Loucy (cell line): ENCODE measurements at regions not wholly inside any gene's neighbourhood (a gene's known extent, or its start where the extent isn't known, plus 50 kb on each side); places are given as distances from the start of the nearest gene placed in this dataset.

Experiments used
- H2AFZ ChIP-seq: fragments of 200-600 bp; sonication (generic); 2 replicates; pipeline ENCODE4 v1.6.0; 2016; ENCODE audit warnings: antibody characterized with exemption, mild to moderate bottlenecking, low read length, moderate library complexity
- H3F3A ChIP-seq: fragments of 200-600 bp; 2 replicates; pipeline ENCODE4 v1.6.0; 2016; ENCODE audit warnings: antibody characterized with exemption, low read depth, mild to moderate bottlenecking
- H3K27me3 ChIP-seq: fragments of 200-600 bp; sonication (generic); 2 replicates; pipeline ENCODE4 v1.6.1; 2014; ENCODE audit warnings: low read length, mild to moderate bottlenecking; ENCODE audit not compliant: insufficient read depth, poor library complexity, severe bottlenecking
- H3K36me3 ChIP-seq: fragments of 200-600 bp; sonication (generic); 2 replicates; pipeline ENCODE4 v1.6.1; 2016; ENCODE audit warnings: low read length; ENCODE audit not compliant: insufficient read depth
- H3K4me1 ChIP-seq: fragments of 200-600 bp; sonication (generic); 2 replicates; pipeline ENCODE4 v1.5.1; 2014; ENCODE audit warnings: low read length, mild to moderate bottlenecking; ENCODE audit not compliant: insufficient read depth, poor library complexity, severe bottlenecking
- H3K4me2 ChIP-seq: fragments of 200-600 bp; sonication (generic); 2 replicates; pipeline ENCODE4 v1.6.0; 2014; ENCODE audit warnings: antibody characterized with exemption, low read length, low read depth, mild to moderate bottlenecking; ENCODE audit not compliant: poor library complexity, severe bottlenecking
- H3K4me3 ChIP-seq: fragments of 200-600 bp; sonication (generic); 2 replicates; pipeline ENCODE4 v1.5.1; 2014; ENCODE audit warnings: low read length, mild to moderate bottlenecking, mixed read lengths; ENCODE audit not compliant: poor library complexity, severe bottlenecking
- H3K79me2 ChIP-seq: fragments of 200-600 bp; sonication (generic); 2 replicates; pipeline ENCODE4 v1.6.1; 2014; ENCODE audit warnings: low read length; ENCODE audit not compliant: insufficient read depth
- H3K9ac ChIP-seq: fragments of 200-600 bp; sonication (generic); 2 replicates; pipeline ENCODE4 v1.6.0; 2014; ENCODE audit warnings: mild to moderate bottlenecking, low read depth, low read length, moderate library complexity; ENCODE audit not compliant: poor library complexity, severe bottlenecking
- H3K9me2 ChIP-seq: fragments of 200-600 bp; sonication (generic); replicated peaks from 2 replicates; pipeline ENCODE4 v1.6.1; 2016; ENCODE audit warnings: low read depth, low read length, mixed read lengths
- H3K9me3 ChIP-seq: fragments of 200-600 bp; sonication (generic); 2 replicates; pipeline ENCODE4 v1.6.1; 2014; ENCODE audit warnings: mild to moderate bottlenecking, antibody characterized with exemption, low read length, low read depth; ENCODE audit not compliant: insufficient read depth
- H4K20me1 ChIP-seq: fragments of 200-600 bp; sonication (generic); 2 replicates; pipeline ENCODE4 v1.6.0; 2014; ENCODE audit warnings: antibody characterized with exemption, low read length, mild to moderate bottlenecking; ENCODE audit not compliant: insufficient read depth, poor library complexity, severe bottlenecking
- CTCF ChIP-seq: fragments of 200-600 bp; sonication (generic); conservative IDR thresholded peaks from 2 replicates; pipeline ENCODE4 v1.5.1; 2014; ENCODE audit warnings: mild to moderate bottlenecking, antibody characterized with exemption, low read length
- EZH2phosphoT487 ChIP-seq: fragments of 200-600 bp; IDR thresholded peaks from 2 replicates; pipeline ENCODE4 v1.6.1; 2018; ENCODE audit warnings: antibody characterized with exemption, mild to moderate bottlenecking, moderate library complexity, borderline replicate concordance

DNA sequence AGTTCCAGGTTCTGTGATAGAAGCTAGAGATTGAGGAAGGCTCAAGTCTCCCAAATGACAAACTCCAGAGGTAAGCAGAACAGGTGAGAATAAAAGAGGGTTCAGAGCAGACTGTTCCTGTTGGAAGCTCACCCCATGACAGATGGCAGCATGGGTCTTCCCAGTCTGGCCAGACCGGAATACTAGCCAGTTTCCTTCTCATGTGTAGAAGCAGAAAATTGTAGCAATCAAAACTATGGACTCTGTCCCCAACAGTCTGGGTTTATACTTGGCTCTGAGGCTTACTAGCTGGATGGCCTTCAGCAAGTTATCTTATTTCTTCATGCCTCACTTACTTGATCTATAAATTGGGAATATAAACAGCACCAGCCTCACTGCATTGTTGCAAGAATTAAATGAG is 494.8 kb downstream of the MN1 start:
- no peak overlapping the region for H2AFZ ChIP-seq
- H3K36me3 ChIP-seq: no peaks in the 10 kb centered on the region

GRCh38 chr22:27307545-27308247 is 493.9 kb downstream of the MN1 start:
- Histone ChIP-seq H4K20me1 (no peaks in the 10 kb centered on the region), H3K79me2 (no peaks in the 10 kb centered on the region), H3K9me2 (no peaks in the 10 kb centered on the region), H2AFZ (0 out of 2 replicates have a peak overlapping the region, but pooled peaks have one; percentile 23), H3F3A (no peaks in the 10 kb centered on the region), H3K9me3 (no peaks in the 10 kb centered on the region), H3K27me3 (no peaks in the 10 kb centered on the region), H3K4me2 (no peak overlapping the region), H3K4me3 (no peak overlapping the region), H3K9ac (no peak overlapping the region), H3K36me3 (no peaks in the 10 kb centered on the region), H3K4me1 (no peaks in the 10 kb centered on the region)
- no peak for TF ChIP-seq EZH2phosphoT487
- TF ChIP-seq CTCF: no peak

More for the DNA sequence above, 494.8 kb downstream of the MN1 start:
- Histone ChIP-seq H3K9me3 (no peaks in the 10 kb centered on the region), H3F3A (no peaks in the 10 kb centered on the region), H3K79me2 (no peaks in the 10 kb centered on the region), H3K9me2 (no peaks in the 10 kb centered on the region), H4K20me1 (no peaks in the 10 kb centered on the region), H3K4me1 (no peaks in the 10 kb centered on the region), H3K4me2 (no peak overlapping the region), H3K4me3 (no peak overlapping the region), H3K27me3 (no peaks in the 10 kb centered on the region), H3K9ac (no peak overlapping the region)
- no peak for TF ChIP-seq CTCF
- TF ChIP-seq EZH2phosphoT487: no peak

DNA sequence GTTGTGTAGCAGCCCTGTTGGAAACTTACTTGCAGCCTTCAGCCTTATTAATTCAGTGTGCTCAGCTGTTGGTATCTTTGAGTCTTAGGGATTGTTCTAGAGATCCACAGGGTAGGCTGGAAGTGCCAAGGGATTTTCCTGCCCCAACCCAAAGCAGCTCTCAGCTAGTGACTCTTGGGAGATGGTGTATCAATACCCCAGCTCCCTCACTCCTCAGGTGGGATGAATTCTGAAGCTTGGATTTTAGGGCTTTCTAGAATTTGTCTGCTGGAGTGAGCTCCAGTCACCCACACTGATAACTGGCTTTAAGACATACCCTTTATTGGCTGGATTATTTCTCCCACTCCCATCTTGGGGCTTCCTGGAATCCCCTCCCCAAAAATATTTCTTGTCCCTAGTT is 493.0 kb downstream of the MN1 start:
- no peaks in the 10 kb centered on the region for H3K27me3 ChIP-seq

More for the DNA sequence above, 493.0 kb downstream of the MN1 start:
- no peaks in the 10 kb centered on the region for H3K9me2 ChIP-seq
- H2AFZ ChIP-seq: no peak overlapping the region
- TF ChIP-seq EZH2phosphoT487: no peak
- no peak for TF ChIP-seq CTCF
- H3K9me3 ChIP-seq: no peaks in the 10 kb centered on the region
- no peaks in the 10 kb centered on the region for H4K20me1 ChIP-seq
- no peak overlapping the region for H3K9ac ChIP-seq
- no peaks in the 10 kb centered on the region for H3K36me3 ChIP-seq
- no peak overlapping the region for H3K4me3 ChIP-seq
- no peaks in the 10 kb centered on the region for H3F3A ChIP-seq
- no peak overlapping the region for H3K4me2 ChIP-seq
- no peaks in the 10 kb centered on the region for H3K79me2 ChIP-seq
- no peaks in the 10 kb centered on the region for H3K4me1 ChIP-seq
